ENCODE measurements at regions not wholly inside any gene's neighbourhood (a gene's known extent, or its start where the extent isn't known, plus 50 kb on each side); places are given as distances from the start of the nearest gene placed in this dataset.

DNA sequence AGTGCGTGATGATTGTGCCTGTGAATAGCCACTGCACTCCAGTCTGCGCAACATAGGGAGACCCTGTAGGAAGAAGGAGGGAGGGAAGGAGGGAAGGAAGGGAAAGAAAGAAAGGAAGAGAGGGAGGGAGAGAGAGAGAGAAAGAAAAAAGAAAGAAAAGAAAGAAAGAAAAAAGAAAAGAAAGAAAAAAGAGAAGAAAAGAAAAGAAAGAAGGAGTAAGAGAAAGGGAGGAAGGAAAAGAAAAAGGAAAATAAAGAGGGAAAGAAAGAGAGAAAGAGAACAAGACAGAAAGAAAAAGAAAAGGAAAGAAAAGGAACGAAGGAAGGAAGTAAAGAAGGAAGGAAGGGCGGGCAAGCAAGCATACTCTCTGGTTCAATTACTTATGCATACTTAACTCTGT is 112.9 kb upstream of the ANK3 start:
- H3K27ac ChIP-seq (ENCODE audit: low read length), result no peak overlapping the region
- H3K79me2 ChIP-seq (ENCODE audit: insufficient read depth, low read length), result no peaks in the 10 kb centered on the region
- no peak overlapping the region for H3K9ac ChIP-seq (ENCODE audit: low read depth, low read length)
- no peaks in the 10 kb centered on the region for H3K4me1 ChIP-seq (ENCODE audit: insufficient read depth, low read length)
- no peak overlapping the region for H3K4me3 ChIP-seq (ENCODE audit: low read depth in 1 of 2, low read length in 2 of 2)
- H3K36me3 ChIP-seq (ENCODE audit: insufficient read depth, low read length), result no peaks in the 10 kb centered on the region
- no peaks in the 10 kb centered on the region for H3K9me3 ChIP-seq (ENCODE audit: insufficient read depth, low read length, severe bottlenecking)
- no peak overlapping the region for H2AFZ ChIP-seq (ENCODE audit: low read depth, low read length)
- no peak overlapping the region for H3K4me2 ChIP-seq (ENCODE audit: insufficient read depth, low read length)
- DNase-seq (no peak), ATAC-seq (ENCODE audit: insufficient read depth, low read depth) (no peak)
- H3K27me3 ChIP-seq (ENCODE audit: insufficient read depth, low read length, poor library complexity), result no peaks in the 10 kb centered on the region
- TF ChIP-seq, protein P1, sequence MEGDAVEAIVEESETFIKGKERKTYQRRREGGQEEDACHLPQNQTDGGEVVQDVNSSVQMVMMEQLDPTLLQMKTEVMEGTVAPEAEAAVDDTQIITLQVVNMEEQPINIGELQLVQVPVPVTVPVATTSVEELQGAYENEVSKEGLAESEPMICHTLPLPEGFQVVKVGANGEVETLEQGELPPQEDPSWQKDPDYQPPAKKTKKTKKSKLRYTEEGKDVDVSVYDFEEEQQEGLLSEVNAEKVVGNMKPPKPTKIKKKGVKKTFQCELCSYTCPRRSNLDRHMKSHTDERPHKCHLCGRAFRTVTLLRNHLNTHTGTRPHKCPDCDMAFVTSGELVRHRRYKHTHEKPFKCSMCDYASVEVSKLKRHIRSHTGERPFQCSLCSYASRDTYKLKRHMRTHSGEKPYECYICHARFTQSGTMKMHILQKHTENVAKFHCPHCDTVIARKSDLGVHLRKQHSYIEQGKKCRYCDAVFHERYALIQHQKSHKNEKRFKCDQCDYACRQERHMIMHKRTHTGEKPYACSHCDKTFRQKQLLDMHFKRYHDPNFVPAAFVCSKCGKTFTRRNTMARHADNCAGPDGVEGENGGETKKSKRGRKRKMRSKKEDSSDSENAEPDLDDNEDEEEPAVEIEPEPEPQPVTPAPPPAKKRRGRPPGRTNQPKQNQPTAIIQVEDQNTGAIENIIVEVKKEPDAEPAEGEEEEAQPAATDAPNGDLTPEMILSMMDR (IDR thresholded peaks at IDR 0.05; ENCODE audit: borderline replicate concordance, extremely low read depth, low read length, poor library complexity, severe bottlenecking), result no peak
- no peak for TF ChIP-seq EZH2 (IDR thresholded peaks at IDR 0.05; ENCODE audit: borderline replicate concordance, low read depth, low read length, severe bottlenecking)
- H4K20me1 ChIP-seq (ENCODE audit: insufficient read depth, low read length), result no peaks in the 10 kb centered on the region

DNA sequence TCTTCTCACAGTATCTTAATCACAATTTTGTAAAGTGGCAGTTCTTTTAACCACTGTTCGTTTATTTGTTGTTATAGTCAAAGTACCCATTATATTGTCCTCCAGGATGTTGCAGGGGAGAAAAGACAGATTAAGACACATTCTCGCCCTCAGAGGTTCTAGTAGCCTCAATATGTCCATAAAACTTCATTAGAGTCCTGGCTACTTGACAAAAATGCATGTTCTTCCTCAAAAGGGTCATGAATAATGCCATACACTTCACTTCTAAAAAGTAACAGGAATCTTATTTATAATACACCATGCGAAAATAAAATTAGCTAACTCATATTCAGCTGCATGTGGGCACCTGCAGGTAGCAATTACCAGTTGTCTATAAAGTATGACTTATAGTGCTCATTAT is 109.3 kb upstream of the ANK3 start:
- H3K79me2 ChIP-seq (ENCODE audit: insufficient read depth, low read length), result no peaks in the 10 kb centered on the region

DNA sequence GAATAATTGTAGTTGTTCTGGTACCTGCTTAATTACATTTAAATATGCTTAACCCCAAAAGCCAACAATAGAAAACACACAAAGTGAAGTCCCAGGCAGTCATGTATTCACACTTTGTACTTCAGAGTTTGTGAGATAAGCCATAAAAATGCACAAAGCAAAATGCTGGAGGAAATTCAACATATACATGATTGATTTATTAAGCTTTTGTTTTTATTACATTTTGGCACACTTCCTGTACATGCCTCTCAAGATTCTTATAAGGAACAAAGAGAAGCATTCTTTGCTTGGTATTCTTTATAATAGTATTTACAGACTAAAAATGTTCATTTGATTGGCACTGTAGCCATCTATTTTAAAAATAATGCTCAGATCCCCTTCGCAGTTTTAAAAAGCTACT is 107.7 kb upstream of the ANK3 start:
- H4K20me1 ChIP-seq (ENCODE audit: insufficient read depth, low read length), result no peaks in the 10 kb centered on the region
- no peak for ATAC-seq (ENCODE audit: insufficient read depth, low read depth)

More for the DNA sequence above, 109.3 kb upstream of the ANK3 start:
- no peak for DNase-seq
- Histone ChIP-seq H3K4me1 (ENCODE audit: insufficient read depth, low read length) (no peaks in the 10 kb centered on the region), H3K9ac (ENCODE audit: low read depth, low read length) (no peak overlapping the region), H3K27me3 (ENCODE audit: insufficient read depth, low read length, poor library complexity) (no peaks in the 10 kb centered on the region), H4K20me1 (ENCODE audit: insufficient read depth, low read length) (no peaks in the 10 kb centered on the region), H2AFZ (ENCODE audit: low read depth, low read length) (no peak overlapping the region), H3K4me3 (ENCODE audit: low read depth in 1 of 2, low read length in 2 of 2) (no peak overlapping the region), H3K36me3 (ENCODE audit: insufficient read depth, low read length) (no peaks in the 10 kb centered on the region), H3K27ac (ENCODE audit: low read length) (no peak overlapping the region), H3K4me2 (ENCODE audit: insufficient read depth, low read length) (no peak overlapping the region), H3K9me3 (ENCODE audit: insufficient read depth, low read length, severe bottlenecking) (no peaks in the 10 kb centered on the region)
- ATAC-seq (ENCODE audit: insufficient read depth, low read depth), result no peak
- TF ChIP-seq EZH2 (IDR thresholded peaks at IDR 0.05; ENCODE audit: borderline replicate concordance, low read depth, low read length, severe bottlenecking), result no peak
- TF ChIP-seq, protein P1 (IDR thresholded peaks at IDR 0.05; ENCODE audit: borderline replicate concordance, extremely low read depth, low read length, poor library complexity, severe bottlenecking), result no peak

More for the DNA sequence above, 107.7 kb upstream of the ANK3 start:
- Histone ChIP-seq H3K4me1 (ENCODE audit: insufficient read depth, low read length) (no peaks in the 10 kb centered on the region), H3K4me2 (ENCODE audit: insufficient read depth, low read length) (no peak overlapping the region), H3K27ac (ENCODE audit: low read length) (no peak overlapping the region), H3K9ac (ENCODE audit: low read depth, low read length) (no peak overlapping the region), H3K36me3 (ENCODE audit: insufficient read depth, low read length) (no peaks in the 10 kb centered on the region), H3K4me3 (ENCODE audit: low read depth in 1 of 2, low read length in 2 of 2) (no peak overlapping the region), H3K27me3 (ENCODE audit: insufficient read depth, low read length, poor library complexity) (no peaks in the 10 kb centered on the region), H2AFZ (ENCODE audit: low read depth, low read length) (no peak overlapping the region), H3K79me2 (ENCODE audit: insufficient read depth, low read length) (no peaks in the 10 kb centered on the region), H3K9me3 (ENCODE audit: insufficient read depth, low read length, severe bottlenecking) (no peaks in the 10 kb centered on the region)
- TF ChIP-seq, protein P1 (IDR thresholded peaks at IDR 0.05; ENCODE audit: borderline replicate concordance, extremely low read depth, low read length, poor library complexity, severe bottlenecking), result no peak
- TF ChIP-seq EZH2 (IDR thresholded peaks at IDR 0.05; ENCODE audit: borderline replicate concordance, low read depth, low read length, severe bottlenecking), result no peak
- DNase-seq, result no peak

Measured in DND-41 (cell line).